Activated CD4-positive, alpha-beta T cell treated with anti-CD3 and anti-CD28 coated beads for 36 hours (primary cell): ENCODE measurements at regions not wholly inside any gene's neighbourhood (a gene's known extent, or its start where the extent isn't known, plus 50 kb on each side); places are given as distances from the start of the nearest gene placed in this dataset.

ENCODE experiments used
- ATAC-seq: fragments of 200-7000 bp; cut with Tn5 transposase; one replicate; pipeline ENCODE4 v1.10.0; 2021; ENCODE audit warnings: mild to moderate bottlenecking, moderate library complexity
- CTCF ChIA-PET: fragments of 350-600 bp; sonication (Branson Sonifier 250); formaldehyde crosslinking; loops from one replicate; lab custom pipeline; 2021; ENCODE audit warnings: antibody characterized with exemption; lab: Charles Lee
- POLR2A ChIA-PET: fragments of 350-600 bp; sonication (Branson Sonifier 250); formaldehyde crosslinking; loops from one replicate; lab custom pipeline; 2021; ENCODE audit warnings: antibody characterized with exemption, inconsistent platforms; lab: Charles Lee
- DNase-seq: peaks from one replicate; pipeline ENCODE4 v3.0.0-alpha.2; 2020
- H3K27ac Mint-ChIP-seq: one replicate; pipeline ENCODE4 v1.8.0; 2021; ENCODE audit warnings: mixed read lengths
- H3K27me3 Mint-ChIP-seq: one replicate; pipeline ENCODE4 v1.8.0; 2021; ENCODE audit warnings: mixed read lengths
- H3K36me3 Mint-ChIP-seq: one replicate; pipeline ENCODE4 v1.8.0; 2021; ENCODE audit warnings: low read depth, mixed read lengths
- H3K4me1 Mint-ChIP-seq: one replicate; pipeline ENCODE4 v1.8.0; 2021; ENCODE audit warnings: mixed read lengths
- H3K4me3 Mint-ChIP-seq: one replicate; pipeline ENCODE4 v1.8.0; 2021; ENCODE audit warnings: mild to moderate bottlenecking, moderate library complexity, mixed read lengths
- H3K9me3 Mint-ChIP-seq: one replicate; pipeline ENCODE4 v1.8.0; 2021; ENCODE audit warnings: low read depth, mixed read lengths
- intact Hi-C, 2 experiments: fragments of 100-400 bp; cut with DNase I in 1 of 2; cut with micrococcal nuclease in 1 of 2; formaldehyde crosslinking; loops; one replicate each; pipeline versions ENCODE4 v1.14.2 to v1.15.1; 2022 to 2024; cut with DNase I, micrococcal nuclease

- H3K9me3 Mint-ChIP-seq: peaks cover 3% of the 10 kb centered on the region
- H3K36me3 Mint-ChIP-seq: no peaks in the 10 kb centered on the region
- ChIA-PET POLR2A (no interaction called here), CTCF (no interaction called here)
- DNase-seq (no peak), ATAC-seq (no peak)
- no peak overlapping the region for H3K4me3 Mint-ChIP-seq
- intact Hi-C loops: no loop called here
- no peak overlapping the region for H3K27ac Mint-ChIP-seq
- H3K4me1 Mint-ChIP-seq: no peaks in the 10 kb centered on the region
- H3K27me3 Mint-ChIP-seq: no peaks in the 10 kb centered on the region
Measured at GRCh38 chr11:80107415-80107814, 666.6 kb upstream of the TENM4 start.

DNA sequence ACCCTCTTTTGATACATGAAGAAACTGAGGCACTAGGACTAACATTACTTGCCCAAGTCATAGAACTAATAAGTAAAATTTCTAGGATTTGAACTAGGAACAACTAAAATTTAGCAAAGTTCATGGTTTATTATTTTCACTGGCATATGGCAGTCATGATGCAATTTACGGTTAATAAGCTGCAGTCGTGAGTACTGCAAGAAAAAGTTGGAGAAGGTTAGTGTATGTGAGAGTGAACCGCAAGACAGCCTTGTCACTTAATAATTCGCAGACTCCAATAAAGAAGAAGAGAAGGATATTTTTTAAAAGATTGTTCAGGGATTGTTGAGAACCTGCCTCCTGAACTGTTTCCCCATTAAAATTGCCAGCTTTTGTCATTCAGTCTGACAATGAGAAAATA is 663.4 kb upstream of the TENM4 start:
- Mint-ChIP-seq H3K9me3 (no peaks in the 10 kb centered on the region), H3K4me3 (no peak overlapping the region), H3K27ac (no peak overlapping the region), H3K27me3 (no peaks in the 10 kb centered on the region), H3K36me3 (no peaks in the 10 kb centered on the region), H3K4me1 (no peaks in the 10 kb centered on the region)
- POLR2A ChIA-PET: no interaction called here
- DNase-seq (no peak), ATAC-seq (no peak)
- intact Hi-C loops: no loop called here
- CTCF ChIA-PET: no interaction called here

DNA sequence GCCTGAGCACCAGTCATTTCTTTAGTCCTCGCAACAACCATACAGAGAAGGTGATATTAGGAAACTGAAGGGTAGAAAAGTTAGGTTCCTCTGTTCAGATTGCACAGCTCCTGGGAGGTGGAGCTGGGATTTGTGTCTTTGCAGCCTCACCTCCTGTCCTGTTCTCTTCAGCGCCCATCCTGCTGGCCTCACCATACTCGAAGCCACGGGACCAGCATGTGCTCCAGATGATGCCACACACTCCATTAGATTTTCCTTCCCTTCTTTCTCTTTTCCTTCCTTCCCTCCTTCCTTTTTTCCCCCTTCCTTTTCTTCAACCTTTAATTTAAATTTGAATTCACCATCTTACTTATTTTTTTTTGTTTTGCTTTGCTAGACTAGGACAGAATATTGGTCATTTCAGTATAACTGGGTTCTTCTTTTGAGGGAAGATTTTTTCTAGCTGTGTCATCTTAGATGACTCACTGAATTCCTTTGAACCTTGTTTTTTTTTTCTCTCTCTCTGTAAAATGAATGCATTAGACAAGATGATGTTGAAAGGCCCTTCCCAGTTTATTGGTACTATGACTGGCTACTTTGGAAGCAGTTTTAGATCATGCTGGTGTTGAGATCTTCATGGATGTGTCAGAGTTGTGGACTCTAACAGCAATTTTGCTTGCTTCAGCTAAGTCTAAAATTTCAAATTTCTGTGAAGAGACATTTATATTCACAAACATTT is 662.5 kb upstream of the TENM4 start:
- intact Hi-C loops: no loop called here
- Mint-ChIP-seq H3K9me3 (no peaks in the 10 kb centered on the region), H3K27ac (no peak overlapping the region), H3K36me3 (no peaks in the 10 kb centered on the region), H3K4me3 (no peak overlapping the region), H3K27me3 (no peaks in the 10 kb centered on the region), H3K4me1 (no peaks in the 10 kb centered on the region)
- ChIA-PET CTCF (no interaction called here), POLR2A (no interaction called here)
- DNase-seq (no peak), ATAC-seq (no peak)

DNA sequence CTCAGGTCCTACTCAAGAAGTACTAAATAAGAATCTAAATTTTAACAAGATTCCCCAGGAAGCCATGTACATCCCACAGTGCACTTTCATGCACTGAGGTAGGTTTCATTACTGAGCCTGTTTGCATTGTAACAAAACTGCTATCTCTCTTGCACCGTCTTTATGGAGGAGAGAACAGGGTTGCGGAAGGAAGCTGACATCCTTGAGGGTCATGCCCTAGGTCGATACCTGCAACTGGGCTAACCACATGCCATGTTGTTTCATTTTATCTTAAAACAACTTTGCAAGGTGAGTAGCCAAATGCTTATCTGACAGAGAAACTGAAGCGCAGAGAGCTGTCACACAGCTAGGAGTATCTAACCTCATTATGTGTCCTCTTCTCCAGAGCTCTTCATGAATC is 656.3 kb upstream of the TENM4 start:
- Mint-ChIP-seq H3K9me3 (peaks cover 3% of the 10 kb centered on the region), H3K4me1 (no peaks in the 10 kb centered on the region), H3K4me3 (no peak overlapping the region), H3K27me3 (no peaks in the 10 kb centered on the region), H3K27ac (no peak overlapping the region), H3K36me3 (no peaks in the 10 kb centered on the region)
- intact Hi-C loops: no loop called here
- CTCF ChIA-PET: no interaction called here
- DNase-seq: no peak
- POLR2A ChIA-PET: no interaction called here
- no peak for ATAC-seq

DNA sequence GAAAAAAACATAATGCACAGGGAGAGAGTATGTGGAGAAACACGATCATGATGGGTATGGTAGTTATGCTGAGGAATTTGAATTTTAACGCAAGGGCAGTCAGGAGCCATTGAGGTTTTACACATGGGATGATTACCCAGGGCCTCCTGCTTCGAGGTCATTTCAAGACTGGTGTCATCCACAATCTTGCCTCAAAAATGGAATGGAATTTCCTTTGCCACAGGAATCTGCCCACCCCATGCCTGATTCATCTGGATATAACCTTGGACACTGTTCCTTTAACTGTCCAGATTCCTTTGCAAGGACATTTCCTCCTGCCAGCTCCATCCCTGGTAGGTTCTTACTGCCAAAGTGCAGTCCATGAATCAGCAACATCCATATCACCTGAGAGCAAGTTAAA is 655.9 kb upstream of the TENM4 start:
- Mint-ChIP-seq H3K27me3 (no peaks in the 10 kb centered on the region), H3K4me3 (no peak overlapping the region), H3K27ac (no peak overlapping the region), H3K9me3 (peaks cover 4% of the 10 kb centered on the region), H3K4me1 (no peaks in the 10 kb centered on the region), H3K36me3 (no peaks in the 10 kb centered on the region)
- ChIA-PET CTCF (interaction anchor here (0.7 kb wide), 1 partner anchor 23 kb away, joined by 3 read pairs; no protein-coding TSS in a partner anchor), POLR2A (no interaction called here)
- no peak for DNase-seq
- intact Hi-C loops: no loop called here
- ATAC-seq: no peak

- Mint-ChIP-seq H3K4me3 (no peak overlapping the region), H3K9me3 (peaks cover 4% of the 10 kb centered on the region), H3K36me3 (no peaks in the 10 kb centered on the region), H3K27ac (no peak overlapping the region), H3K4me1 (no peaks in the 10 kb centered on the region), H3K27me3 (no peaks in the 10 kb centered on the region)
- DNase-seq: no peak
- CTCF ChIA-PET: no interaction called here
- POLR2A ChIA-PET: no interaction called here
- no peak for ATAC-seq
- intact Hi-C loops: no loop called here
Measured at GRCh38 chr11:80086496-80087055, 645.7 kb upstream of the TENM4 start.

GRCh38 chr11:80085563-80085962 is 644.7 kb upstream of the TENM4 start:
- intact Hi-C loops: no loop called here
- CTCF ChIA-PET: no interaction called here
- Mint-ChIP-seq H3K27ac (no peak overlapping the region), H3K27me3 (no peaks in the 10 kb centered on the region), H3K4me1 (no peaks in the 10 kb centered on the region), H3K9me3 (peaks cover 2% of the 10 kb centered on the region), H3K36me3 (no peaks in the 10 kb centered on the region), H3K4me3 (no peak overlapping the region)
- DNase-seq (no peak), ATAC-seq (no peak)
- POLR2A ChIA-PET: no interaction called here

GRCh38 chr11:80084608-80085007 is 643.8 kb upstream of the TENM4 start:
- intact Hi-C loops: no loop called here

GRCh38 chr11:80083531-80083951 is 642.7 kb upstream of the TENM4 start:
- ChIA-PET POLR2A (no interaction called here), CTCF (no interaction called here)
- Mint-ChIP-seq H3K27me3 (no peaks in the 10 kb centered on the region), H3K9me3 (peaks cover 2% of the 10 kb centered on the region), H3K36me3 (no peaks in the 10 kb centered on the region), H3K4me3 (no peak overlapping the region), H3K4me1 (no peaks in the 10 kb centered on the region), H3K27ac (no peak overlapping the region)
- no peak for DNase-seq
- intact Hi-C loops: no loop called here
- ATAC-seq: no peak

More at GRCh38 chr11:80084608-80085007, 643.8 kb upstream of the TENM4 start:
- no peak for ATAC-seq
- Mint-ChIP-seq H3K4me1 (no peaks in the 10 kb centered on the region), H3K9me3 (peaks cover 2% of the 10 kb centered on the region), H3K27ac (no peak overlapping the region), H3K36me3 (no peaks in the 10 kb centered on the region), H3K27me3 (no peaks in the 10 kb centered on the region), H3K4me3 (no peak overlapping the region)
- POLR2A ChIA-PET: no interaction called here
- no peak for DNase-seq
- CTCF ChIA-PET: no interaction called here

GRCh38 chr11:80082406-80082805 is 641.6 kb upstream of the TENM4 start:
- Mint-ChIP-seq H3K36me3 (no peaks in the 10 kb centered on the region), H3K4me3 (no peak overlapping the region), H3K27me3 (no peaks in the 10 kb centered on the region), H3K9me3 (peaks cover 2% of the 10 kb centered on the region), H3K4me1 (no peaks in the 10 kb centered on the region), H3K27ac (no peak overlapping the region)
- ChIA-PET CTCF (interaction anchor here (1.1 kb wide), 1 partner anchor 11 kb away, joined by 3 read pairs; no protein-coding TSS in a partner anchor), POLR2A (no interaction called here)
- DNase-seq (no peak), ATAC-seq (no peak)
- intact Hi-C loops: no loop called here

DNA sequence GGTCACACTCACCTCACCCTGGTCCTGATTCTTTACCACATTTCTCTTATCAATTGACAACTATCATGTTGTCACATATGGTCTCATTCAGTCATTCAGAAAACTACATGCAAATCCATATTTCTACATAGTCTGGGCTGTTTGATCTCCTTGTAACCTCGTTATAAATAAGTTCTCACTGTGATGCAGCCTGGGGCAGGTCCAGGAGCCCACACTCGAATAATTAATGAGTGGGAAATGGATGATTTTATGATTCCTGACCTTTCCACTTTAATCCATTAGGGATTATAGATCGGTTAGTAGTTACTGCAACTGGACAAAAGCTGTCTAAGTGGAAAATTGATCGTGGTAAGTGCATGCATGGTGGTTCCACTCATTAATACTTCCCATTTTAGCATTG is 636.3 kb upstream of the TENM4 start:
- ATAC-seq: no peak
- Mint-ChIP-seq H3K4me3 (no peak overlapping the region), H3K27me3 (no peaks in the 10 kb centered on the region), H3K27ac (no peak overlapping the region), H3K36me3 (no peaks in the 10 kb centered on the region), H3K9me3 (peaks cover 6% of the 10 kb centered on the region), H3K4me1 (no peaks in the 10 kb centered on the region)
- ChIA-PET POLR2A (no interaction called here), CTCF (no interaction called here)
- no peak for DNase-seq
- intact Hi-C loops: no loop called here

- CTCF ChIA-PET: no interaction called here
- DNase-seq (no peak), ATAC-seq (no peak)
- POLR2A ChIA-PET: no interaction called here
- H3K27me3 Mint-ChIP-seq: no peaks in the 10 kb centered on the region
- H3K4me3 Mint-ChIP-seq: no peak overlapping the region
- H3K4me1 Mint-ChIP-seq: no peaks in the 10 kb centered on the region
- intact Hi-C loops: no loop called here
- no peaks in the 10 kb centered on the region for H3K36me3 Mint-ChIP-seq
- peaks cover 12% of the 10 kb centered on the region for H3K9me3 Mint-ChIP-seq
- no peak overlapping the region for H3K27ac Mint-ChIP-seq
Measured at GRCh38 chr11:80074837-80075236, 634.0 kb upstream of the TENM4 start.
